H1 (cell line): ENCODE measurements at regions not wholly inside any gene's neighbourhood (a gene's known extent, or its start where the extent isn't known, plus 50 kb on each side); places are given as distances from the start of the nearest gene placed in this dataset.

Experiments
- JUN ChIP-seq: IDR thresholded peaks from 2 replicates; pipeline ENCODE4 v1.6.1; 2011; ENCODE audit warnings: low read depth, mild to moderate bottlenecking, improper control_type of control experiment, low read length
- KDM4A ChIP-seq: IDR thresholded peaks from one replicate; pipeline ENCODE4 v1.7.1; 2012; ENCODE audit warnings: low read depth, mild to moderate bottlenecking, moderate library complexity, low read length, inconsistent platforms; ENCODE audit not compliant: severe bottlenecking

GRCh38 chr12:58388261-58388660, 446.9 kb downstream of the ATP23 start (continued):
- TF ChIP-seq KDM4A (no peak), JUN (no peak)
